Testis (tissue), 2 donors: ENCODE measurements at regions not wholly inside any gene's neighbourhood (a gene's known extent, or its start where the extent isn't known, plus 50 kb on each side); places are given as distances from the start of the nearest gene placed in this dataset.

Source experiments
- DNase-seq: peaks from one replicate; pipeline ENCODE4 v3.0.0-alpha.2; 2019
- H3K27ac ChIP-seq, 2 donors: fragments of 200-600 bp; sonication (generic); one replicate each; pipeline ENCODE4 v1.5.1; 2019
- H3K27me3 ChIP-seq: fragments of 200-600 bp; sonication (generic); one replicate; pipeline ENCODE4 v1.5.1; 2019
- H3K36me3 ChIP-seq: fragments of 200-600 bp; sonication (generic); one replicate; pipeline ENCODE4 v1.5.1; 2017; ENCODE audit warnings: low read depth; ENCODE audit errors: missing control alignments
- H3K4me1 ChIP-seq: fragments of 200-600 bp; sonication (generic); one replicate; pipeline ENCODE4 v1.5.1; 2019
- H3K4me3 ChIP-seq, 2 donors: fragments of 200-600 bp; sonication (generic); one replicate each; pipeline ENCODE4 v1.5.1; 2017 to 2019
- H3K9me3 ChIP-seq: fragments of 200-600 bp; sonication (generic); one replicate; pipeline ENCODE4 v1.5.1; 2017
- POLR2A ChIP-seq: fragments of 450-650 bp; IDR thresholded peaks from one replicate; pipeline ENCODE4 v1.6.1; 2017; ENCODE audit warnings: antibody characterized with exemption, mild to moderate bottlenecking, moderate library complexity
- WGBS, 2 donors: methylation state at CpG; one replicate each; pipeline ENCODE4 v1.1.5; 2018; 5-methylcytosine and 5-hydroxymethylcytosine counted together
- intact Hi-C: fragments of 100-400 bp; cut with DNase I; formaldehyde crosslinking; loops from one replicate; pipeline ENCODE4 v1.15.1; 2023; ENCODE audit warnings: low total_unique reads
- TF ChIP-seq, protein P1 (sequence below), 3 experiments: fragments of 450-650 bp in 2 of 3; fragments of 200-600 bp in 1 of 3; sonication (generic) in 1 of 3; IDR thresholded peaks; one replicate each; pipeline ENCODE4 v1.5.1; 2016 to 2019; ENCODE audit warnings: antibody characterized with exemption in 3 of 3, mild to moderate bottlenecking in 2 of 3, moderate library complexity in 1 of 3

DNA sequence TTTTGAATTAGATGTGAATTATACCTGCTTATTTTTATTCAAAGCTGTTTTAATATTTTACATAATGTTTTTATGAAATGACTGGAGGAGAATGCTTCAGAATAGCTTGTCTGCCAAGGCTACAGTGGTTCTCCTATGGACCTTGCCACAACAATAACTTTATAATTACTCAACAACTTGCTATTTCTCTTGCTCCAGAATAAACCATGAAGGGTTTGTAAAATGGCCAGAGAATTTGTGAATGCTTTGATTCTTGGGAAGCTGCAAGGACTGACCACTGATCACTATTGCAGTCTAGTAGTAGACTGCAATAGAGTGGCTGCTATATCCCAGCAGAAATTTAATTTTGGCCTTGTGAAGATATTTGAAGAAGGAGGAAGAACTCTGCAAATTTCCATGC is 199.7 kb downstream of the FAT3 start:
- Histone ChIP-seq H3K27me3 (no peaks in the 10 kb centered on the region), H3K9me3 (no peaks in the 10 kb centered on the region), H3K36me3 (no peaks in the 10 kb centered on the region), H3K4me1 (no peaks in the 10 kb centered on the region), H3K4me3 (no peak overlapping the region), H3K27ac (no peak overlapping the region)
- intact Hi-C loops: no loop called here
- DNase-seq: no peak
- no peak for TF ChIP-seq POLR2A
- TF ChIP-seq, protein P1, sequence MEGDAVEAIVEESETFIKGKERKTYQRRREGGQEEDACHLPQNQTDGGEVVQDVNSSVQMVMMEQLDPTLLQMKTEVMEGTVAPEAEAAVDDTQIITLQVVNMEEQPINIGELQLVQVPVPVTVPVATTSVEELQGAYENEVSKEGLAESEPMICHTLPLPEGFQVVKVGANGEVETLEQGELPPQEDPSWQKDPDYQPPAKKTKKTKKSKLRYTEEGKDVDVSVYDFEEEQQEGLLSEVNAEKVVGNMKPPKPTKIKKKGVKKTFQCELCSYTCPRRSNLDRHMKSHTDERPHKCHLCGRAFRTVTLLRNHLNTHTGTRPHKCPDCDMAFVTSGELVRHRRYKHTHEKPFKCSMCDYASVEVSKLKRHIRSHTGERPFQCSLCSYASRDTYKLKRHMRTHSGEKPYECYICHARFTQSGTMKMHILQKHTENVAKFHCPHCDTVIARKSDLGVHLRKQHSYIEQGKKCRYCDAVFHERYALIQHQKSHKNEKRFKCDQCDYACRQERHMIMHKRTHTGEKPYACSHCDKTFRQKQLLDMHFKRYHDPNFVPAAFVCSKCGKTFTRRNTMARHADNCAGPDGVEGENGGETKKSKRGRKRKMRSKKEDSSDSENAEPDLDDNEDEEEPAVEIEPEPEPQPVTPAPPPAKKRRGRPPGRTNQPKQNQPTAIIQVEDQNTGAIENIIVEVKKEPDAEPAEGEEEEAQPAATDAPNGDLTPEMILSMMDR (IDR thresholded peaks at IDR 0.05): no peak

DNA sequence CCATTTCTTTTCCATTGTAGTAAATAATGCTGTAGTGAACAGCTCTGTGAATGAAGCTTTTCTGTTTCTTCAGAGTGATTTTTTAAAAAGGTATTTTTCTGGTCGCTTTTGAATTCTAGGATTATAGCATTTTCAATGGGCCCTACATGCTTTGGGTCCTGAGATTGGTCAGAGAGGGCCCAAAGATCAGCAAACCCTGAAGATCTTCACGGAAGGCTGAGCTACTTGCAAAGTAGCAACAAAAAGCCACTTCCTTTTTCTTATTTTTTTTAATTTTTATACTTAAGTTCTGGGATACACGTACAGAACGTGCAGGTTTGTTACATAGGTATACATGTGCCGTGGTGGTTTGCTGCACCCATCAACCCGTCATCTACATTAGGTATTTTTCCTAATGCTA is 200.5 kb downstream of the FAT3 start:
- intact Hi-C loops: no loop called here
- 77 to 80% methylated on average over 6 of the region's 6 CpGs for WGBS, 2 donors
- DNase-seq: no peak
- Histone ChIP-seq H3K36me3 (no peaks in the 10 kb centered on the region), H3K9me3 (no peaks in the 10 kb centered on the region), H3K27ac (no peak overlapping the region), H3K4me3 (no peak overlapping the region), H3K4me1 (no peaks in the 10 kb centered on the region), H3K27me3 (no peaks in the 10 kb centered on the region)
- TF ChIP-seq POLR2A: no peak
- TF ChIP-seq, protein P1 (IDR thresholded peaks at IDR 0.05): no peak

DNA sequence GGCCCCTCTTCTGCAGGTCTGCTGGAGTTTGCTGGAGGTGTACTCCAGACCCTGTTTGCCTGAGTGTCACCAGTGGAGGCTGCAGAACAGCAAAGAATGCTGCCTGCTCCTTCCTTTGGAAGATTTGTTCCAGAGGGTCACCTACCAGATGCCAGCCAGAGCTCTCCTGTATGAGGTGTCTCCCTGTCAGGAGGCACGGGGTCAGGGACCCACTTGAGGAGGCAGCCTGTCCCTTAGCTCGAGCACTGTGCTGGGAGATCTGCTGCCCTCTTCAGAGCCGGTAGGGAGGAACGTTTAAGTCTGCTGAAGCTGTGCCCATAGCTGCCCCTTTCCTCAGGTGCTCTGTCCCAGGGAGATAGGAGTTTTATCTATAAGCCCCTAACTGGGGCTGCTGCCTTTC is 207.9 kb downstream of the FAT3 start:
- H3K4me1 ChIP-seq: peaks cover 2% of the 10 kb centered on the region
- no peak overlapping the region for H3K27ac ChIP-seq
- no peaks in the 10 kb centered on the region for H3K9me3 ChIP-seq
- no peak for DNase-seq
- TF ChIP-seq POLR2A: no peak
- TF ChIP-seq, protein P1 (IDR thresholded peaks at IDR 0.05): no peak
- intact Hi-C loops: no loop called here
- no peaks in the 10 kb centered on the region for H3K27me3 ChIP-seq
- H3K4me3 ChIP-seq: no peak overlapping the region
- H3K36me3 ChIP-seq: no peaks in the 10 kb centered on the region
- WGBS, 2 donors: 83% methylated on average over 4 of the region's 4 CpGs; no CpG with 5 or more reads in 1 of the 2 donors

DNA sequence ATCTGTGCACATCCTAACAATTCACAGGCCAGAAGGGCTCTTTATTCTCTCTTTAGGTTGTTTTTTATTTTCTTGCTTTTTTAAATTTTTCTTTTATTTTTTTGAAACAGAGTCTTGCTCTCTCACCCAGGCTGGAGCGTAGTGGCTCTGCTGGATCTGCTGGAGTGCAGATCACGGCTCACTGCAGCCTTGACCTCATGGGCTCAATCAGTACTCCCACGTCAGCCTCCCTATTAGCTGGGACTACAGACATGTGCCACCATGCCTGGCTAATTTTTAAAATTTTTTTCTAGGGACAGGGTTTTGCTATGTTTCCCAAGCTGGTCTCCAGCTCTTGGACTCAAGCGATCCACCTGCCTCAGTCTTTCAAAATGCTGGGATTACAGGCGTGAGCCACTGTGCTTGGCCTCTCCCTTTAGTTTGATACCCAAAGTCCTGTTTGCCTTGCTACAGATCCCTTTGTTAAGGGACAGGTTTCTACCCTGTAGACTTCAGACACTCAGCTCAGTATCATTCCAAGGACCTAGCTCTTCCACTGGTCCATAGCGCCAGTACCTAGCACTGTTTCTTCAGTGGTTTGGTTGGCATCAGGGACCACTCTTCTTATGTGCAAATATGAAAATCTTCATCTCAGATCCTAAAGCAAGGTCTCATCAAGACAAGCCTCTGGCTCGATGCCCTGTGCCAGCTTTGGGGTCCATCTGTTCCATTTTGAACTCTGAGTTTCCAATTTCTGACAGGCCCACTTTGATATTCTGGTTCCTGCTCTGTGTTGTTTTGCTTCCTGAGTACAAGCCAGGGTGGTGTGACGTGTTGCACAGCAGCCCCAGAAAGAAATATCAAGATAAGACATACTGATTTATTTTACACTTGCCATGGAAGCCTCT is 211.7 kb downstream of the FAT3 start:
- Histone ChIP-seq H3K4me1 (peaks cover 2% of the 10 kb centered on the region), H3K36me3 (no peaks in the 10 kb centered on the region), H3K4me3 (no peak overlapping the region), H3K27me3 (no peaks in the 10 kb centered on the region), H3K27ac (no peak overlapping the region), H3K9me3 (no peaks in the 10 kb centered on the region)
- intact Hi-C loops: no loop called here
- no peak for TF ChIP-seq POLR2A
- TF ChIP-seq, protein P1 (IDR thresholded peaks at IDR 0.05): no peak
- DNase-seq: peak; percentile 54
- WGBS, 2 donors: 71 to 85% methylated on average over 8 of the region's 8 CpGs

DNA sequence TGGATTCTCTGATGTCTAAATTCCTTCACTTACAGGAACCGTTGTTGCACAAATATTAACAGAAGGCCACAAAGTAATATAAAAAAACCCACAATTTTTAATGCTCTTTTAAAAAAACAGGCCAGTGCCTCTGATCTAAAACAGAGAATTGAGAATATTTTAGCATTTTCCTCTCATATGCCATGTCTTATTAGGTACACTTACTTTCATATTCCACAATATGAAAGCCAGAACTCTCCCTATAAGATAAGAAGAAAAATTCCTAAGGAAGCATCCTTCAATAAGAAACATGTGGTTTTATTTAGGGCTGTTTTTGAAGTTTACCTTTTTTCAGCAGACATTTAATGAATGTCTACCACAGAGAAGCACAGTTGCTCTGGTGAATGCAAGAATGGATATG is 214.5 kb downstream of the FAT3 start:
- no peaks in the 10 kb centered on the region for H3K36me3 ChIP-seq
- DNase-seq: no peak
- 69 to 78% methylated on average over 1 of the region's 1 CpG for WGBS, 2 donors
- H3K27ac ChIP-seq: no peak overlapping the region
- H3K27me3 ChIP-seq: no peaks in the 10 kb centered on the region
- no peak overlapping the region for H3K4me3 ChIP-seq
- no peak for TF ChIP-seq POLR2A
- TF ChIP-seq, protein P1 (IDR thresholded peaks at IDR 0.05): no peak
- intact Hi-C loops: no loop called here
- peaks cover 2% of the 10 kb centered on the region for H3K4me1 ChIP-seq
- no peaks in the 10 kb centered on the region for H3K9me3 ChIP-seq
